Frontal cortex (tissue), 3 donors: ENCODE measurements at regions not wholly inside any gene's neighbourhood (a gene's known extent, or its start where the extent isn't known, plus 50 kb on each side); places are given as distances from the start of the nearest gene placed in this dataset.

ENCODE experiments used
- DNase-seq, 2 donors: peaks; one replicate each; pipeline ENCODE4 v3.0.0; 2012; ENCODE audit warnings: low spot score in 2 of 2
- FAIRE-seq: peaks from 2 replicates; lab custom pipeline; 2012; peaks lifted over from hg19 to GRCh38; lab: Jason Lieb, UNC
- donor health status: control.
- donor health status: control.
- donor health status: control.

GRCh38 chr20:4524307-4524706 is 161.9 kb upstream of the PRNP start:
- FAIRE-seq, result no peak
- no peak for DNase-seq

GRCh38 chr20:4522310-4522709 is 163.9 kb upstream of the PRNP start:
- FAIRE-seq (no peak), DNase-seq (no peak)

GRCh38 chr20:4521170-4521968 is 164.9 kb upstream of the PRNP start:
- no peak for FAIRE-seq

DNA sequence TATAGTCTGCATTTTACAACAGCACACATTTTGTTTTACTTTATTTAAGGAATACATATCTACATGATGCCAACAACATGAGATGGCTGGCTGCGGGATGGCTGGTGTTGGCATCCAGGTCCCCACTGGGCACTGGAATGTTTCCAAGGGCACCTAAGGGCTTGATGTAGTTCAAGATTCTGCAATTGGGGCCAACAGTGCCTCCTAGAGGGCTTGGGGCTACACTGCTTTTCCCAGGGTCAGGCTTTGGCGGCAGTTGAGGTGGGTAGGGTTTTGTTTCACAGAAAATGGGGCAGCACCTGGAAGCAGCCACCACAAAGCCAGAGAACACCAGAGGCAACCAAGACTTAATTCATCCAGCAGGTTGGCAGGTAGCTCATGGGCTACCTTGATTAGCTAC is 166.7 kb upstream of the PRNP start:
- DNase-seq, result no peak
- no peak for FAIRE-seq

More at GRCh38 chr20:4521170-4521968, 164.9 kb upstream of the PRNP start:
- no peak for DNase-seq

GRCh38 chr20:4516876-4517275 is 169.4 kb upstream of the PRNP start:
- FAIRE-seq, result no peak

DNA sequence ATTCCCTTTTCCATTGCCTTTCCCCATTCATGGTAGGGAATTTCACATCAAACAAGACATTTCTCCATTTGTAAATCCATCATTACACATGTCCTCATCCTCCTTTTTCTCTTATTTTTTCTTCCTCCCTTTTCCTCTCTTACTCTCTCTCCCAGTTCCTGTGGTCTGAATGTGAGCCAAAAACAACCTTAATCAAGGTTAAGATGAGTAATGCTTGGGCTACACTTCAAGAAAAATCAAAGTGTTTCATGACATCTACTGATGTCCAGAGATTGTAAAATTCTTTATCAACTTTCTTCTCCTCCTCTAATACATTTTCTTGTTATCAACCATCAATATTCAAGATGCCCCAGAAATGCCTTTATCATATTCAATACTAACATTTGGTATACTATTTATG is 172.5 kb upstream of the PRNP start:
- DNase-seq (no peak), FAIRE-seq (no peak)

More at GRCh38 chr20:4516876-4517275, 169.4 kb upstream of the PRNP start:
- no peak for DNase-seq

DNA sequence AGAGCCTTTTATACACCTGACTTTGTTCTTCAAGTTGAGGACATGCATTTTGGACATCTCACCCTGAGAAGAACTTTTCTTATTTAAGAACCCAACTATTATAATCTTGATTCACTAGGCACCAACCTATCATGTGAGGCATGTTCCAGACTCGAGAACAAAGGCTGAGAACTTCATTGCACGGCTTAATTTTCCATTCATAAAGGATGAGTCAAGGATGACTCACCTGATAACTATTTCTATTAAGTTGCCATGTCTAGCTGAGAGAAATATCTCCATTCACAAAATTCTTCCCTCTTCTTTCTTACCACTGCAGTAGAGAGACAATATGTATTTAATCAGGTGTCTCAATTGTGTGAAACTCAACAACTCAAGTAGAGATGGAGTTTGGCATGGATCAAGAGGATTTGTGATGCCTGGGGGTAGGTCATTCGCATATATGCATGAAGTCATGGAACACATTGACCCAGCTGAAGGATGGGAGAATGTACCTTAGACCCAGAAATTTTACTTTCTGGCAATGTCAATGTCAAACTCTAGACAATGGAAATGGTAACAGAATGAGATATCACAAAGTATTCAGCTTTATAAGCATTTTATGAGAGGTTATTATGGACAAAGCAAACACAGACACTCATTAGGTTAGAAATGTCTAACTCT is 173.2 kb upstream of the PRNP start:
- no peak for FAIRE-seq
- DNase-seq, result no peak

GRCh38 chr20:4511776-4512175 is 174.5 kb upstream of the PRNP start:
- no peak for FAIRE-seq
- DNase-seq, result no peak

GRCh38 chr20:4509825-4510522 is 176.3 kb upstream of the PRNP start:
- FAIRE-seq (no peak), DNase-seq (no peak)

GRCh38 chr20:4508773-4509172 is 177.5 kb upstream of the PRNP start:
- FAIRE-seq (no peak), DNase-seq (no peak)

- DNase-seq (no peak), FAIRE-seq (no peak)
These were observed 179.0 kb upstream of the PRNP start for GRCh38 chr20:4507288-4507719.

- no peak for FAIRE-seq
- DNase-seq, result no peak
These were observed 181.4 kb upstream of the PRNP start for GRCh38 chr20:4504814-4505213.

DNA sequence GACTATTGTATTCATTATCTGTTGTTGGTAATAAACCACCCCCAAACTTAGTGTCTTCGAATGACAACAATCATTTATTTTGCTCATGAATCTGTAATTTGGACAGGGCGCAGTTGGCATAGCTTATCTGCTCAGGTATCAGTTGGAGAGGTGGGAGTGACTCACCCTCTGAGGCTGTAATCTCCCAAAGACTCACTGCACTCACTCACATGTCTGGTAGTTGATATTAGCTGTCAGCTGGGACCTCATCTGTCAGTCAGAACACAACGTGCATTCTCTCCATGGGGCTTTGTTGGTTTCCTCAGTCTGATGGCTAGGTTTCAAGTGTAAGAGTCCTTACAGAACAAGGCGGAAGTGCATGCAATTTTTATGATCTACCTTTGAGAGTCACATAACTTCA is 183.5 kb upstream of the PRNP start:
- FAIRE-seq, result no peak
- DNase-seq, result no peak

DNA sequence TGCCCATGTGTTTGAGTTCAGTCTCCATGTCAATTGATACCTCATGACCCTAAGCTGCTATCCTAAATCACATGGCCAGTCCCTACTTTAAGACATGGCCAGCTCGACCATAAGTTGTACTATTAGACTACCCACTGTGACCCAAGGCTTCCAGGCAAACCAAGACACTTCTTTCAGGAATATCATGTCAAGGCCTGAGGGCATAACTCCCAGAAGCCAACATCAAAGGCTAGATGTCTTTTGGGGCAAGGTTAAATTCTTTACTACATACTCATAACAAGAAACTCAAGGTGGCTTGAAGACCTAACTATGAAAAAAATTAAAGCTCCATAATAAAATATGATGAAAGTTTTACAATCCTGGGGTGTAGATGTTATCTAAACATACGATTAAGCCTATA is 192.9 kb upstream of the PRNP start:
- no peak for FAIRE-seq

DNA sequence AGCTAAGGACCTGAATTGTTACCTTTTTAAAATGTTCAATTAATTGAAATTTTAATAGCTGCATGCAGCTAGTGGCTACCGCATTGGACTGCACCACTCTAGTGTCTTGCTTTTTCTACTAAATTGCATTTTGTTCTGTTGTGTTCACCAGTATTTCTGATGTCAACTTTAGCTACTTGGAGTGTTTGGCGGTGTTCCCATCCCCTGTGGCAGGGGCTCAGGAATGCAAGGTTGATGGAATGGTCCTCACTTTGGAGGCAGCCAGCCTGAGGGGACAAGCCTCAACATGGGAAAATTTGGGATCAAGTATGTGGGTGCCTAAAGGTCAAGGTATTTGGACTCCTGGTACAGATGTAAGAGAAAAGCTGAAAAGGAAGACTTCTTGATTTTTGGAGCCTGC is 194.6 kb upstream of the PRNP start:
- no peak for FAIRE-seq
- no peak for DNase-seq

More for the DNA sequence above, 192.9 kb upstream of the PRNP start:
- no peak for DNase-seq

GRCh38 chr20:4490606-4491280 is 195.5 kb upstream of the PRNP start:
- FAIRE-seq (no peak), DNase-seq (no peak)

GRCh38 chr20:4490045-4490444 is 196.2 kb upstream of the PRNP start:
- FAIRE-seq (no peak), DNase-seq (no peak)

- DNase-seq, result no peak
- no peak for FAIRE-seq
These were observed 197.6 kb upstream of the PRNP start for GRCh38 chr20:4488407-4489339.

GRCh38 chr20:4484379-4484997 is 201.8 kb upstream of the PRNP start:
- FAIRE-seq (no peak), DNase-seq (no peak)
